ENCODE measurements at regions not wholly inside any gene's neighbourhood (a gene's known extent, or its start where the extent isn't known, plus 50 kb on each side); places are given as distances from the start of the nearest gene placed in this dataset.

DNA sequence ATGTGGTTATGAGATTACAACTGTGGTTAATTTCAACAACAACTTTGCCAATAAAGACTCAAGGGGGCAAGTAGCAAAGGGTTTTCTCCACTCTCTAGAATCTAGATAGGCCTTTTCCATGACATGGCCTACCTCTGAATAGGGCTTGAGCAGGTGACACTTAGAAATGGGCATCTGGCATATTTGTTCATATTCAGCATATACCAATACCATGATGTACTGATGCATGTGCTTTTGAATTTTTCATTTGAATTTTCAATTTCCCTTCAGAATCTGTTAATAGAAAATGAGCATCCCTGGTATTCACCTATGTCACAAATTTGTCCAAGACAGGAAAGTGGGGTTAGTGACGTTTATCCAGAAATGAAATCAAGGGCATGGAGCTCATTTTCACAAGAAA is 757.5 kb upstream of the NRSN1 start:
- H3K9me3 ChIP-seq: peaks cover 0 to 4% (median 0%) of the 10 kb centered on the region in 12 donors
- no peaks in the 10 kb centered on the region for H3K36me3 ChIP-seq
- no peak for ATAC-seq
- no peak overlapping the region for H3K4me3 ChIP-seq
- TF ChIP-seq, protein P1, sequence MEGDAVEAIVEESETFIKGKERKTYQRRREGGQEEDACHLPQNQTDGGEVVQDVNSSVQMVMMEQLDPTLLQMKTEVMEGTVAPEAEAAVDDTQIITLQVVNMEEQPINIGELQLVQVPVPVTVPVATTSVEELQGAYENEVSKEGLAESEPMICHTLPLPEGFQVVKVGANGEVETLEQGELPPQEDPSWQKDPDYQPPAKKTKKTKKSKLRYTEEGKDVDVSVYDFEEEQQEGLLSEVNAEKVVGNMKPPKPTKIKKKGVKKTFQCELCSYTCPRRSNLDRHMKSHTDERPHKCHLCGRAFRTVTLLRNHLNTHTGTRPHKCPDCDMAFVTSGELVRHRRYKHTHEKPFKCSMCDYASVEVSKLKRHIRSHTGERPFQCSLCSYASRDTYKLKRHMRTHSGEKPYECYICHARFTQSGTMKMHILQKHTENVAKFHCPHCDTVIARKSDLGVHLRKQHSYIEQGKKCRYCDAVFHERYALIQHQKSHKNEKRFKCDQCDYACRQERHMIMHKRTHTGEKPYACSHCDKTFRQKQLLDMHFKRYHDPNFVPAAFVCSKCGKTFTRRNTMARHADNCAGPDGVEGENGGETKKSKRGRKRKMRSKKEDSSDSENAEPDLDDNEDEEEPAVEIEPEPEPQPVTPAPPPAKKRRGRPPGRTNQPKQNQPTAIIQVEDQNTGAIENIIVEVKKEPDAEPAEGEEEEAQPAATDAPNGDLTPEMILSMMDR (IDR thresholded peaks at IDR 0.05): no peak
- DNase-seq: no peak
- no peak overlapping the region for H3K27ac ChIP-seq
- no peaks in the 10 kb centered on the region for H3K27me3 ChIP-seq
- intact Hi-C loops (cut with DNase I): no loop called here
- WGBS, 4 donors: 81 to 95% (median 92%) methylated on average over 1 of the region's 1 CpG
- no peaks in the 10 kb centered on the region for H3K4me1 ChIP-seq

DNA sequence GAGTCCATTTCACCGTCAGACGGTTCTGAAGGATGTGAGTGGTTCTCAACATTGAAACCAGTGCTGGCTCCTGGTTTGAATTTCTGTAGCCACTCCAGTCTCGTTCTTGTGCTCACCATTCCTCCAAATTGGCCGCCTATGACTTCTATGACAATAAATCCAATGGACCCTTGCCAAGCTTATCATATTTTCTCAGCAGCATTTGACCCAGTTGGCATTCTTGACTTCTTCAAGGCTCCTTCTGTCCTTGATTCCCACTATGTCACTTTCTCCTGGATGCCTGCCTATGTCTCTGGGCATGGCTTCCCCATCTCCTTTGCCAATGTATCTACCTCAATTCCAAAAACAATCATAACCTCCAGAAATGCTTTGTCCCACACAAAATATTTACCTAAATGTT is 756.0 kb upstream of the NRSN1 start:
- no peak overlapping the region for H3K4me3 ChIP-seq
- no peaks in the 10 kb centered on the region for H3K4me1 ChIP-seq
- H3K36me3 ChIP-seq: no peaks in the 10 kb centered on the region
- H3K9me3 ChIP-seq: no peaks in the 10 kb centered on the region
- no peak for DNase-seq
- H3K27me3 ChIP-seq: no peaks in the 10 kb centered on the region
- no peak overlapping the region for H3K27ac ChIP-seq
- intact Hi-C loops (cut with DNase I): no loop called here
- no peak for ATAC-seq
- TF ChIP-seq, protein P1 (IDR thresholded peaks at IDR 0.05): no peak
- TF ChIP-seq POLR2A (IDR thresholded peaks at IDR 0.05): no peak
- WGBS, 4 donors: 84 to 92% (median 89%) methylated on average over 4 of the region's 4 CpGs

DNA sequence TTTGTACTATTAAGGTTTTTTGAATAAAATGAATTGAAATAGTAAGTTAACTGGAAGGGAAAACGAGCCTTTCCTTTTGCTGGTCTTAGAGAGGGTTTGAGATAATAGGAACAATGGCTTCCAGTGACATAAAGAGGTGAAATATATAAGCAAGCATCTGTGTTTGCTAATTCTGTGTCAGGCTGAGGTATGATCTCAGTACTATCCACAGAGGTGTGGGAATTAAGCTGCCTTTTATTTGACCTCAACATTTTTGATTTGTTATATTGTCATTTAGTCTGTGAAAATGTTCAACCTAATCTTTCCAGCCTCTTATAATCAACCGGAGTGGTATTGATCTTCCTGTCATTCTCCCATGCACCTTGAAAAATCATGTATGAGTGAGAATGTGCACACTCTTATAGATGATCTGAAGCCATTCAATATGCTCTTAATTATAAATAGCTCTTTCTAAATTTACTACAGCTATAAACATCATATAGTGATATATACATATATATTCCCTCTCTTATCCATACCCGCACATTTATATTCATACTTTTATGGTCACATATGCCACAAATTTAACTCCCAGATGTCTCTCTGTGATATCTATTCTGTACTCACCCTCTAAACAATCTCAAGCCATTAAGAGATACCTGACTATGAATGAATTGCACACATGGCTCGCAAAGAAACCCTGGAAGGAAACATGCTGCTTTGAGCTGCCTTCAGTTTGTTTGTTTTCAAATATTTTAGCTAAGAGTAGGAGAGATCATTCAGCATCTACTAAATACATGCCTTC is 754.7 kb upstream of the NRSN1 start:
- Histone ChIP-seq H3K9me3 (no peaks in the 10 kb centered on the region), H3K4me1 (no peaks in the 10 kb centered on the region), H3K4me3 (no peak overlapping the region), H3K27me3 (no peaks in the 10 kb centered on the region), H3K27ac (no peak overlapping the region), H3K36me3 (no peaks in the 10 kb centered on the region)
- no peak for TF ChIP-seq POLR2A (IDR thresholded peaks at IDR 0.05)
- TF ChIP-seq, protein P1 (IDR thresholded peaks at IDR 0.05): no peak
- no peak for DNase-seq
- no peak for ATAC-seq
- intact Hi-C loops (cut with DNase I): no loop called here
- WGBS, 4 donors: 62 to 76% (median 73%) methylated on average over 4 of the region's 4 CpGs

DNA sequence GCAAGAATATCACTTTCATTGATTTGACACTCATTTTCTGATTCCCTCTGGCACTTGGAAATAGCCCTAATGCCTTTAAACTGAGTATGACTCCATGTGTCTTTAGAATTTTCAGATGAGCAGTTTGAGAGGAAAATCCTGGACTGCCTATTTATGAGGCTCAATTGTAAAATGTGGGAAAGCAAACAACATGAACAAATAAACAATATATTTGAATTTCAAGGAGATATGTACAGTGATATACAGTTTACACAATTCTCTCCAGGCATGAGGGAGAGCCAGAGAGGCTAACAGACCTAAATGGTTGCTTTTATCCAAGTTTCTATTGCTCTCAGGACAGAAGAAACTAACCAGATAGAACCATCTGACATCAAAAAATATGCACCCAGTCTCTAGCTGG is 748.2 kb upstream of the NRSN1 start:
- Histone ChIP-seq H3K9me3 (no peaks in the 10 kb centered on the region), H3K27ac (no peak overlapping the region), H3K4me1 (peaks cover 0 to 5% (median 0%) of the 10 kb centered on the region in 12 donors), H3K36me3 (no peaks in the 10 kb centered on the region), H3K4me3 (no peak overlapping the region), H3K27me3 (no peaks in the 10 kb centered on the region)
- no peak for DNase-seq
- intact Hi-C loops (cut with DNase I): no loop called here
- ATAC-seq: no peak
- no peak for TF ChIP-seq POLR2A (IDR thresholded peaks at IDR 0.05)
- TF ChIP-seq, protein P1 (IDR thresholded peaks at IDR 0.05): no peak
